GM21526 (cell line): ENCODE measurements at regions not wholly inside any gene's neighbourhood (a gene's known extent, or its start where the extent isn't known, plus 50 kb on each side); places are given as distances from the start of the nearest gene placed in this dataset.

ENCODE experiments used
- ATAC-seq: cut with Tn5 transposase; IDR thresholded peaks from one replicate; pipeline ENCODE4 v1.9.1; 2021; ENCODE audit warnings: moderate library complexity; ENCODE audit not compliant: unreplicated experiment, low FRiP score

DNA sequence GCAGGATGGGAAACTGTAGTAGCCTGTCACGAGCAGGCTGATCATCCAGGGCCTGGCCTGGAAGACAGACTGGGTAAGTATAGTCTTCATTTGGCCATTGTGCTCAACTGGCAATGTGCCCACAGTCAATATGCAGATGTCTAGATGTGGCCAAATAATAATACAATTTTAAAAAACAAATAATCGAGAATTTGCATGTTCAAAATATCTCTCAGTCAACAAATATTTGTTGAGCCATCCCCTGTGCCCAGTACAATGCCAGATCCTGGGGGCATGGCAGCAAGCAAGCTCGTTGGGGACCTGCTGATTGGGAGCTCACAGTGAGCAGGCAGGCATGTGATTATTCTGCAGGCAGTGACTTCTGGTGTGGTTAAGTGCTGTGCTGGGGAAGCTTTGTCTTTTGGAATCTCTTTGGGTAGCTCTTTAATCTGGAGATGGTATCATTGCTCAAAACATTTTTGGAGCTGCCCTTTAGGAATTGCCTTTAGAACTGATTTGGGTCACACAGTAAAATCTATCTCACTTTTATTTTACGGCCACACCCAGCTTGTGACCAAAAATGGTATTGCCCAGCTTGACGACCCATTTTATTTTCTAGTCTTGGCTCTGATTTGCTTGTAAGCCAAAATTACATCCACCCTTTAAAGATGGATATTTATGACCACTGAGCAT lies 92.2 kb downstream of the PLCE1 start:
- no peak for ATAC-seq

DNA sequence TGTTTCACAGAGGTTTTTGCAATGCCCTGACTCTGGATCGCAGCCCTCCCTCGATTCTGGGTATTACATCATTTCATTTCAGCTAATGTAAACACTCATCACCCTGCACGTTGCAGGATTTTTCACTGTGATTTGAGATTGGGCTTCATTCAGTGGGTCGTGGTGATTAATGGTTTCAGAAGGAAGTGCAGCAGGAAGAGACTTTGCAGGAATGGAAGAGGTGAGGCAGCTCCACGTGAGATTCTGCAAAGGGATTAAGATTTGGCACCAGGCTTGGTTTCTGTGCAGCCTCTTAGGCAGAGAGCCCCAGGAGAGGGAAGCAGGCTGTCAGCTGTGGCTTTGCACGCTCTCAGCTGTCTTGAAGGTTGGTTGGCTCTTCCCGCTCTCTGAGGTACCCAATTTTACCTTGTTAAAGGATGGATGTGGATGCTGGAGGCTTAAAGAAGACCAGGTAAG lies 95.2 kb downstream of the PLCE1 start:
- ATAC-seq, result no peak

DNA sequence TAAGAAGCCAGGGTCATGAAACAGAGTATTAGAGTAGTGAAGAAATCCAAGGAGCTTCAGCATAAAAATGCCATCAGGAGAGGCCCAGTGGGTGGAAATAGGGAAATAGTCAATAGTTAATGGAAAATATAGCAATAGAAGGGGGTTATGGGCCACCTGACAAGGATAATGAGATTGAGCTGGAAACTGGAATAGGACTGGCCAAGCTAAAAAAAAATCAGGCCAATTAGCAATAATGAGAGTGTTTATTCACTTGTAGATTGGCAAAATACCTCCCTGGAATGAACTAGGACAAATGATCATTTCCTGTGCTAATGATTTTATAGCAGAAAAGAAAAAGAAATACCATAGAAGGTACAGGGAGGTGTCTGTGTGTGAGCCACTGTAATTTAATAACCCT lies 97.9 kb downstream of the PLCE1 start:
- no peak for ATAC-seq

DNA sequence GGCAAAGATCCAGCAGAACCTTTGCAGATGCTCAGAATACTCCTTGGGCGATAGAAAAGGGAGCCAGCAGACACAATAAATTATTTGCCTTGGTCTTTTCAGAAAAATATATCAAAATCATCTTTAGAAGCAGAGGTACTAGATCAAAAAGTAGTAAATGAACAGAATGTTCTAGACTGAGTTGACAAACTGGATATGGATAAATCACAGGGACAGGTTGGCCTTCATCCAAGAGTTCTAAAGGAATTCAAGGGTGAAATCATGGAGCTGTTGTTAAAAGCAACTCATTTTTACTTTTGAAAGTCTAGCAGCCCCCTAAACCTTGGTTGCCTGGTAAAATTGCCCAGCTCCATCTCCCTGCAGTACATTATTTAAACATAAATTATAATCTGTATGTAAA lies 99.1 kb downstream of the PLCE1 start:
- no peak for ATAC-seq

DNA sequence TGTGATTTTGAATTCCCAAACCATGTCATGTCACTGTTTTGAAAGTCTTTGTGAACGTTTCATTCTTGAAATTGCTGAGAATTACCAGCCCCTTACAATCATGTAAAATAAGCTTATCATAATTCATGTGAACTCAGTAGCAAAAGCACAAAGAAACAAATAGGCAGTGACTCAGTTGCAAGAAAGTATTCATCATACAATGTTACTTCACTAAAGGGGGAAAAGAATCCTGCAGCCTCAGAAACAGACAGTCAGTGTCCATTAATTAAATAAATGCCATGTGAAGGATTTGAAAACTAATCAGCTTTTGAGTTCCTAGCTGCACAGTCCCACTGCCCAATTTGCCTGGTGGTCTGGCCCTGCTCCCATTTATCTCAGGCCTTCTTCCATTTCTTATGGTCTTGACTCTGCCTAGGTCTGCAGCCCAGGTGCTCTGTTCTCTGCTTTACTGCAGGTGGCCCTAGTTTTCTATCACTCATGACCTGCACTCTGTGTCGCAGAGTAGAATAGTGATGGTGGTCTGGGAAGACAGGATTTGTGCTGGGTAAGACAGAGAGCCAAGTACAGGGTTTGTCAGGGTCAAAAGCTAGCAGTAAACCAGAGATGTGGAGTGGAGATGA lies 99.7 kb downstream of the PLCE1 start:
- ATAC-seq, result no peak

DNA sequence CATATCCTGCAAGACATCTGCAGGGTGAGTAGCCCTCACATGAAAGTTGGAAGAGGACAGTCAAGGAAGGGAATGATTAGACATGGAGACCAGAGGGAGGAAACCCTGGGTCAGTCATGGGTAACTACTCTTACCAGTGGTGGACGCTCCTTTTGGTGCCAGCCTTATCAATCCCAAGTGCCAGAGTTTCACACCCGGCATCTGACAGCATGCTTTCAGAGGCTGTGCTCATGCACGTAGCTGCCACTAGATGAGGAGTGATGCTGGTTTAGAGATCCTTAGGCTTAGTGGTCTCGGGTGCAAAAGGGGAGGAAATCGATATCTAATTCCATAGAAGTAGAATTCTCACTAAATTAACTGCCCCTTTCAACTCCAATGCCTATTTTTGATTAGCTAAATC lies 100.8 kb downstream of the PLCE1 start:
- ATAC-seq, result no peak

DNA sequence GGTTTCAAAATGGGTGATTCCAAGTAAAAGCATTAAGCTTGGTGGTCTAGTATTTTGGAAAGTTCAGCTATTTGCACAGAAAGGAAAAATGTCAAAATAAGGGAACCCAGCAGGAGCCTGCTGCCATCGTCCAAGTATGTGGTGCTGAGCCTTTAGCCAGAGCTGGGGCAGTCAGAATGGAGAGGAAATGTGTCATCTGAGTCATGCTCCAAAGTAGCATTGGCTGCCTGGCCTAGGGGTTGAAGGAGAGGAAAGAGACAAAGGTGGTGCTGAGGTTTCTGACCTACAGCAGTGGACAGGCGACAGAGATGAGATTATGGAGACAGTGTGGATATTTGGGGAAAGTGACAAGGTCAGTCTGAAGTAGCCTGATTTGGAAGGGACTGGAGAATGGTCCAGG lies 103.9 kb downstream of the PLCE1 start:
- no peak for ATAC-seq

DNA sequence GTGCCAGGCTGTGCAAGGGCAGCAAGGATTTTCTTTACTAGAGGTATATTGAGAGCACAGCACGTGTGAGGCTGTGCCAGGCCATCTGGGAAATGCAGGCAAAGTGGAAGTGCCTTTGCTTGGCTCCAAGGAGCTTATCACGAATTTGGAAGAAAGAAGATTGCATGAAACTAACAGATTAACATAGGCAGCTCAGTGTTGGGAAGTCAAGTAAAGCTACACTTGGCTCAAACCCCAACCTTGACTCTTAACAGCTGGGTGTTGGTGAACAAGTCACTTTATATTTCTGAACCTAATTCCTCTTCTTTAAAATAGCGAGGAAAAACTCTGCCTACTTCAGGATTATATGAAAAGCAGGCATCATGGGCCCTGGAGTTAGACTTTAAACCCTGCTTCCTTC lies 105.2 kb downstream of the PLCE1 start:
- ATAC-seq, result no peak

DNA sequence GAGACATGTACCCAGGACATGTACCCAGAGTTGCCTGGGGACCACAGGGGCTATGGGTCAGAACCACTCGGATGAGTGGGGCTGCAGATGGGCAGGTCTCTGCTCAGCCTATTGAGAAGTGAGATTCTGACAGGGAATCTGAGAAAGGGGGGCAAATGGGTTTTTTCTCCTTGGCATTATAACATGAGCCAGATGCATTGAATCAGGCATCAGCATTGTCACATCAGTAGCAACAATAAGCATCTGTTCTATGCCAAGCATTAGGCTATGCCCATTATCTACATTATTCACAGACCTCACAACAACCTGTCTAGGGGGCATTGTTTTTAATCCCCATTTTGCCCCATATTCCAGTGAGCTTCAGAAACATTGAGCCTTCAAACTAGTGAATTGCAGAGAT lies 108.2 kb downstream of the PLCE1 start:
- ATAC-seq, result no peak

DNA sequence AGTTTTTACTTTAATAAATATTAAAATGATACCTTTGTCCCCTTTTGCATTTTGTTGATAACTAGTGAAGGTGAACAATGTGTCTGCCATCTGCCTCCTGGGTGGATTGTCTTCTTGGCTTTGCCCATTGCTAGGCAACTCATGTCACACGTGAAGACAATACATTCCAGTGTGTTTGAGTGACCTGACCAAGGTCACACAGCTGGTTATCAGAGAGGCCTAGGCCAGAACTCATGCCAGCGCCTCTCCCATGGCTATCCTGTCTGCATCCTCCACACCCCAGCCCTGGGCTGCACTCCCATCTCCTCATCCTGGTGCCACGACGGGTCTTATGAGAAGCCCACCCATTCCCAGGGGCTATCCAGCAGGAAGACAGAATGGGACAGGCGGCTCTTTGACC lies 108.7 kb downstream of the PLCE1 start:
- ATAC-seq, result no peak

DNA sequence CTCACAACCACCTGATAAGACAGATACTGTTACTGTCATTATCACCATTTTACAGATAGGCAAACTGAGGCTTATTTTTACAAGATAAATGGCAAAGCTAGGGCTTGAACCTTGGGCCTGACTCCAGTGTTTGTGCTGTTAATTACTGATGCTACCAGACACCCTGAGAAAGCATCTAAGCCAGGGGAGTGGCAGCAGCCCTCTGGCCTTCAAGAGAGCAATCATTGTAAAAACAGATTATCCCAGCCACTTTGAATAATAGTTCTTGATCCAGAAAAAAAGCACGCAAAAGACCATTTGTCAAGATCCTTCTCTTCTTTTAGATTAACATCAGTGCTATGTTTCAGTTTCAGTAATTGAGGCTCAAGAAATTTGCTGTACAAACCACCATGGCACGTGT lies 109.5 kb downstream of the PLCE1 start:
- no peak for ATAC-seq

DNA sequence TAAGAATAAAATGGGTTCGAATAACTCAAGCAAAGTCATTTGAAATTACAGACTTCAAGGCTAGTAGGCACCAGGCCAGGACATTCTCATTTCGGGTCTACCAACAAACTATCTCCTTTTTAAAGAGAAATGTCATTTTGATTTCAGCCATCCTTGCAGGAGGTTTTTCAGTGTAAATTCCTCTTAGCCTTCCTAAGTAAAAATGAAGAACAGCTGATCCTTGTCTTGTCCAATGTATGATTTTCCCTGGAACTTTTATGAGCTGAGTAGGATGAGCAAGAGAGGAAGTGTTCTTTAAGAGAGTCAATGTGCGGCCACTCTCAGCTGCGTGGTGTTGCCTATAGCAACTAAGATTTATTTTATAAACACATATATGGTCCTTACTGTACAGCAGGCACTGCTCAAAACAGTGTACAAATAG lies 110.1 kb downstream of the PLCE1 start:
- ATAC-seq, result no peak

DNA sequence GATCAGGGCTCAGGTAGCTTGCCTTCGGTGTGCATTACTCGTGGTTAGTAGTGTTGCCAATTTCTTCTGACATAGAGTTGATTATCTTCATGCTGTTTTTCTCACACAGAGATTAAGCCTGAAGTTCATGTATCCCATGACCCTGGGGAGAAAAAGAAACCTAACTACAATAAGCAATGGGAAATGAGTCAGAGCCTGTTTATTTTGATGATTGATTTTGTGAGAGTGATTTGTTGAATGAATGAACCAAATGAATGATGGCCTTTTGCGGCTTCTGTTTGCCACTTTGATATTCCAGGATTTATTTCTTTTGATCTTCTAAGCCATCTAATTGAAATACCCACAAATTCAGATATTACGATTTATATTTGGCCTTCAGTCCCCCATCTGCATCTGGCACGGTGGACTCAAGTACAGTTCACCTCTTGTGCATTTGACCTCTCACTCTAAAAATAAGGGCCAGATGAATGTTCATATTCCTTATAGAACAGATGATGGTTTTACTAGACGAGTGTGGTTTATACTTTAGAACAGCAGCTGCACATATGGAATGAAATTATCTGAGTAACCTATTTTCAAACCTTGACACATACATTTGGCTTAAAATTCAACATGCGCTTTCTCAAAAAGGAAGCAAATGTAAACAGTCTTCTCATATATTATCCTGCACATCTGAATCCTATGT lies 110.7 kb downstream of the PLCE1 start:
- no peak for ATAC-seq

DNA sequence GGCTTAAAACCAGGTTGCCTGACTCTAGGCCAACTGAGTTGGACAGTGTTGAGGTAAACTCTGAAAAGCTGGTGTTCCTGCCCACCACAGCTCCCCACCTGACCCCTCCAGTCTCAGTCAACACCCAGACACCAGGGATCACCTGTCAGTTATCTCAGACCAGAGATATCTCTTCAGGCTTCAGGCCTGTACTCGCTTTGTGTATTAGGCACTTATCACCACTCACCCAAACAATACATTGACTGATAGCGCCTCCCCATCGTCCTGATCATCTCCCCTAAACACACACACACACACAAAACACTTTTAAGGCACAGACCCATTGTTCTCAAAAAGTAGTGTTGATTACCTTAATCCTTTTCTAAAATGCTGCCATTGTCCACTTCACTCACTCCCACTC lies 111.5 kb downstream of the PLCE1 start:
- no peak for ATAC-seq

DNA sequence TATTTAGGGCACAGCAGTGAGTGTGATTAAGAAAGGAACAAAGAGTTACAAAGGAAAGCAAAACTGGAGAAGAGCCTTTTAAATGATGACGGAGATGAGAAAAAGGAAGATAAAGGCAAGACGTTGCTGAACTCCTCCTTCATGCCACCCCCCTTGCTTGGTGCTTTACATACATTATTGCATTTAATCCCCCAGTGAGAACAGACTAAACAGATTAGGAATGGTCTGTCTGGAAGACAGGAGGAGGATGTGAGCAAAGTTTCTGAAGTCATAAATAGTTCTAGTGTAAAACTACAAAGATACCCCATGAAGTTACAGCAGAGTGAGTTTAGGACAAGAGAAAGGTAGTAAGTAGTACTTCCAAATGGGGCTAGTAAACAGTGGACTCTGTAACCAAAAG lies 113.5 kb downstream of the PLCE1 start:
- ATAC-seq, result no peak

DNA sequence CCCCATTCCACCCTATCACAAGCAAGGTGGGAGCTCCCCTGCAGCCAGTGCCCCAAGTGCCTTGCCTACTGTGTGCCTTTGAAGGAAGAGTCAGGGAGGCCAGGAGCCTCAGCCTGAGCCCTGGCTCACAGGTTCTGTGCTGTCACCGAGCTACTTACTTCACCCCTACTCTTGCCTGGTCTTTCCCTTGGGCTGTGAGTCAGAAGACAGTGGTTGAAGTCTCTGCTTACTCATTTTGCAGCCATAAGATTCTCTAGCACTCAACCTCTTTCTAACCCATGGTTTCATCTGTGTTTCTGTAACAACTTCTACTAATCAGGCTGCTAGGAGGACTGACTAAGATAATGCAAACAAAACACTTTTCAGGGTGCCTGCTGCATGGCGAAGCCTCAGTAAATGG lies 114.5 kb downstream of the PLCE1 start:
- ATAC-seq, result no peak

DNA sequence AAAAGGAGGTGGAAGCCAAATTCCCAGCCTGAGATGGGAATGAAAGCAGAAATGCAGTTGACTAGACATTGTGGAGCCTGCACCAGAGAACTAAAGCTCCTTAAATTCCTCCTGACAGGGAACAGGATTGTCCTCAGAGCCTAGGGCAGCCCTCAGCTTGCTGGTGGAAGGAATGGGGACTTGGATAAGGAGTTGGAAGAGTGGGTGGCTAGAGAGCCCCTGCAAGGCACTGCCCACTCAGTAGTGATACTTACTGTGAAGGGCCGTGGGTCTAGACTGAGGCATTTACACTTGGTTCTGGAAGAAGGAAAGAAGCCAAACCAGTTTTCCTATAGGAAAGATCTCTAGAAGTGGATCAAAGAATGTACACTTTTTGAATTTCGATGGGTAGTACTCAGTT lies 117.6 kb downstream of the PLCE1 start:
- ATAC-seq, result no peak

DNA sequence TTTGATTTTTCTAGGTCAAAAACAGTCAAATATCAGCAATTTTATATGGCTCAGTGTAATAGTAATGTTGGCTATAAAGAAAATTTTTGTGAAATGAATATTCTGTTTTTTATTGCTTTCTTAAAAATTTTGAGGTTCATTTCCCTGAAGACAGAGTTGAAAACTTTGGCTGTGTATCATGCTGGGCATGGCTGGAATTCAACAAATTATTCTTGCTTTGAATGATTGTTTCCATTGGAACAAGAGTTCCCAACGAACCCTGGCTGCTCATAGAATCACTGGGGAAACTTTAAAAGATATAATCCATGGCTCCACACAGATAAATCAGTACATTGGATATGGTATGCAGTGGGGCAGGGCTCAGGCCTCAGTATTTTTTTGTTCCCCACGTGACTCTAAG lies 118.6 kb downstream of the PLCE1 start:
- no peak for ATAC-seq

DNA sequence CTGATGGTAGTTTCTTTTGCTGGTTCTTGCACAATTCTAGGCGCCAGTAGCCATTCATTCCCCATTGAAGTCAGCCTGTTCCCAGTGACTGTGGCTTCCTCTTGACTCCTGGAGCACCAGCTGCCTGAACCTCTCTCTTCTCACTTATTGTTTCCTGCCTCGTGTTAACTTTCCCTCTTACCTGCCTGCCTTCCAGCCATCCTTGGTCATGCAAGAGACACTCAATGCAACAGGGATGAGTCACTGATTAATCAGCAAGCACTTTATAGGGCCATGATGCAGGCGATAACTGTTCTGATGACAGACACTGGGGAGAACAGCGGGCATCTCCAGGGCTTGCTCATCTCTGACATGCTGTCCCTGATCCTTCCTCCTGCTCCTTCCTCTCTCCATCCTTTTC lies 122.0 kb downstream of the PLCE1 start:
- no peak for ATAC-seq

DNA sequence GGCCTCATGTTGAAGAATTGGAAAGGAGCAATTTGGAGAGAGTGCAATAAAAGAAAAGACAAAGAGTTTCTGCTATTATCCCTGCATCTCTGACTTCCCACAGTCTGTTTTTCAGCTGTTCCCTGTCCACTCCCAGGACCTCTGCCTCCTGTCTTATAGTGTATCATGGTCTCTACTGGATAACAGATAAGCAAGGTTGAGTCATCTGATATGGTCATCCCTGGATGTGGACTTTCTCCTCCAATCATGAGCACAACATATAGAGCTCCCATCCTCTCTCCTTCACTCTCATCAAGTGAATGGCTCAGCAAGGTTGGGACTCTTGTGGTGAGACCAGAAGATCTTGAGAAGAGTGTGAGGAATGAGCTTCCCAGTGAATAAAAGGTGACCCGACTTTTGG lies 123.1 kb downstream of the PLCE1 start:
- no peak for ATAC-seq

DNA sequence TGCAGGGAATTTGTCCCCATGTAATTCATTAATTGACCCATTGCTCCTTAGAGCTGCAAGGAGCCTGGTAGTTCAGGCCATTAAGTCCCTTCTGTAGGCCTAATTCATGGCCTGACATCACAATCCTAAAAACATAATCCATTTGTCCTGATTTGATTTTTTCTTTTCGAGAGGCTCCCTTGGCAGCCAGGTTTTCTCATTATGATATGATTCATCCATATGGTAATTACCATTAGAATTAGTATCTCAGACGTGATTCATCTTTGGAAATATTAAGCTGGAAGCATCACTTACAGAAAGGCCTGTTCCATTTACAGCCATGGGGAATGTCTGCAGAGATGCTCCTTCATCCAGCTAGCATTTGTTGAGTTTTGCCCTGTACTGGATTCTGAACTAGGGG lies 128.5 kb downstream of the PLCE1 start:
- ATAC-seq, result no peak
